Cardiac fibroblast (primary cell): ENCODE measurements at regions not wholly inside any gene's neighbourhood (a gene's known extent, or its start where the extent isn't known, plus 50 kb on each side); places are given as distances from the start of the nearest gene placed in this dataset.

Experiments used
- DNase-seq, 2 donors: peaks; one replicate each; pipeline versions ENCODE4 v3.0.0 to v3.0.0-alpha.2; 2010; ENCODE audit warnings: low read depth in 2 of 2
- H3K4me3 ChIP-seq, 2 donors: replicated peaks in 1 of 2; 1 replicate in 1 of 2; 2 replicates in 1 of 2; pipeline ENCODE4 v1.5.1; 2011; ENCODE audit warnings: low read depth in 2 of 2, low read length in 2 of 2, mild to moderate bottlenecking in 2 of 2, moderate library complexity in 1 of 2
- CTCF ChIP-seq: IDR thresholded peaks from one replicate; pipeline ENCODE4 v1.5.1; 2011; ENCODE audit warnings: low read depth, mild to moderate bottlenecking, low read length, inconsistent platforms

GRCh38 chr5:58075907-58076306, 384.0 kb downstream of the PLK2 start:
- H3K4me3 ChIP-seq, result no peak overlapping the region
- no peak for DNase-seq
- TF ChIP-seq CTCF, result no peak

- no peak for DNase-seq
- H3K4me3 ChIP-seq, result no peak overlapping the region
- TF ChIP-seq CTCF, result no peak
Measured at GRCh38 chr5:58074717-58075116, 385.2 kb downstream of the PLK2 start.

- H3K4me3 ChIP-seq, result no peak overlapping the region
- no peak for DNase-seq
- no peak for TF ChIP-seq CTCF
Measured at GRCh38 chr5:58074222-58074621, 385.7 kb downstream of the PLK2 start.

- DNase-seq, result peak in 1 of 2 donors; percentile 48
- H3K4me3 ChIP-seq, result no peak overlapping the region
- TF ChIP-seq CTCF, result no peak
Measured at GRCh38 chr5:58073243-58073642, 386.6 kb downstream of the PLK2 start.

- no peak overlapping the region for H3K4me3 ChIP-seq
- DNase-seq, result peak in 1 of 2 donors; percentile 7
- no peak for TF ChIP-seq CTCF
Measured at GRCh38 chr5:58072300-58072965, 387.5 kb downstream of the PLK2 start.

- TF ChIP-seq CTCF, result no peak
- peak in 1 of 2 donors; percentile 57 for DNase-seq
- H3K4me3 ChIP-seq, result no peak overlapping the region
Measured at GRCh38 chr5:58071566-58071965, 388.3 kb downstream of the PLK2 start.

GRCh38 chr5:58069846-58070245, 390.0 kb downstream of the PLK2 start:
- TF ChIP-seq CTCF, result no peak
- H3K4me3 ChIP-seq, result no peak overlapping the region
- DNase-seq, result no peak
